ENCODE measurements at regions not wholly inside any gene's neighbourhood (a gene's known extent, or its start where the extent isn't known, plus 50 kb on each side); places are given as distances from the start of the nearest gene placed in this dataset.

- peak; percentile 48 for FAIRE-seq
- DNase-seq (ENCODE audit: low spot score): peak; percentile 77
Observed at GRCh38 chr2:217691920-217692666, 310.7 kb downstream of the TNS1 start.

GRCh38 chr2:217691516-217691915 is 311.3 kb downstream of the TNS1 start:
- peak; percentile 29 for DNase-seq (ENCODE audit: low spot score)
- FAIRE-seq: no peak

DNA sequence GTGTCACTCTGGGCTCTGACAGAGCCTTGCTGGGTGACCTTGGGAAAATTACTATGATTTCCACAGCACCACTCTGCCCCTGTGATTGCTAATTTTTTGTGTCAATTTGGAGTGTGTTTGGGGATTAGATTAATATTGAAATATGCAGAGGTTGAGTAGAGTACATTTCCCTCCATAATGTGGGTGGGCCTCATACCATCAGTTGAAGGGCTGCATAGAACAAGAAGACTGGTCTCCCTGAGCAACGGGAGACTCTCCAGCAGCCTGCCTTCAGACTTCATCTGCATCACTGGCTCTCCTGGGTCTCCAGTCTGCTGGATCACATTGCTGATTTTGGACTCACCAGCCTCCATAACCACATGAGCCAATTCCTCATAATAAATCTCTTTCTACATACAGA is 313.7 kb downstream of the TNS1 start:
- FAIRE-seq (no peak), DNase-seq (ENCODE audit: low spot score) (no peak)

DNA sequence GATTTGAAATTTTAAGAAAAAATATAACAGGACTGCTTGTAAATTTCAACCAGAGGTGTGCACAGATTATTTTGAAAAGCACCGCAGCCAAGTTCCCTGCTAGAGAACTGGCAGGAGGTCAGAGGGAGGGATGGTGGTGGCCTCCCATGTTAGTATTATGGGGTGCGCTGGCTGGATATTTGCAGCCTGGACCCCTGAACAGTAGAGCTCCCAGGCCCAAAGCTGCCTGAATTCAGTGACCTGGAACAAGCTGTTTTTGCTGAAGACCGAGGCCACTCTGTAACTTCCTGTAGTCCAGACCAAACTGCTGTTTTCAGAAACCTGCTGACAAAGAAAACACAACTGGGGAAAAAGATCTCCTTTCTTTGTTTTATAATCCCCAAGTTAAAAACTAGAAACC is 314.3 kb downstream of the TNS1 start:
- no peak for FAIRE-seq

DNA sequence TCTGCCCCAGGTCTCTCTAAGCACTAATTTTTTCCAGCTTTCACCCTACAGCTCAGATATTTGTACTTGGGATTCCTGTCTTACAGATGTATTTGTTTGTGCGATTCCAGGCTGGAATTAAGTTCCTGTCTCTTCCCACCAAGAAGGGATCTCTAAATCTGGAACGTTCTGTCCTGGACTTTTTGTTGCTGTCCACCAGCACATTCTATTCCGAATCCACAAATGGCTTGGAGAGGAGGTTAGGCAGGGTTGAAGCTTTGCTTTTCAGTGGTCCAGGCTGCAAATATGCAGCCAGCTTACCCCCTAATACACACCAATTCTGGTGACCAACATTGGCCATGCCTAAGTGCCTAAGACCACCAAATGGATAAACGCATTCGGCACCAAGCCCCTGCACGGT is 315.0 kb downstream of the TNS1 start:
- DNase-seq (ENCODE audit: low spot score): no peak
- no peak for FAIRE-seq

More for the DNA sequence above, 314.3 kb downstream of the TNS1 start:
- no peak for DNase-seq (ENCODE audit: low spot score)

DNA sequence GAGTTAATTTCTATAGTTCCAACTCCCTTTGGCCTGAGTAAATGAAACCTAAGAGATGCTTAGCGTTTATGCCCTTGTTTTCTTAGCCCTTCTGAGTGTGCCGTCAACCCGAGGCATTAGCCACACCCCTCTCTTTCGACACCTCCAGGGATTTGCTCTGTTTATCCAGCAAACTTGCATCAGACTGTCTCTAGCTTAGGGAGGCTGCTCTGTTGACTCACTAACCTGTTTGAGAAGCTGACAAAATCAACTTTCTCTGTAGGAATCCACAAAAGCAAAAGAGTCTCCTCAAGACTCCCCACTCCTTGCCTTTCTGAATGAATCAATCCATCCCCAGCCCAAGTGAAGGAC is 317.6 kb downstream of the TNS1 start:
- no peak for FAIRE-seq
- peak; percentile 52 for DNase-seq (ENCODE audit: low spot score)

GRCh38 chr2:217684431-217685254 is 318.2 kb downstream of the TNS1 start:
- no peak for FAIRE-seq

GRCh38 chr2:217683106-217683870 is 319.5 kb downstream of the TNS1 start:
- FAIRE-seq (no peak), DNase-seq (ENCODE audit: low spot score) (no peak)

More at GRCh38 chr2:217684431-217685254, 318.2 kb downstream of the TNS1 start:
- no peak for DNase-seq (ENCODE audit: low spot score)

DNA sequence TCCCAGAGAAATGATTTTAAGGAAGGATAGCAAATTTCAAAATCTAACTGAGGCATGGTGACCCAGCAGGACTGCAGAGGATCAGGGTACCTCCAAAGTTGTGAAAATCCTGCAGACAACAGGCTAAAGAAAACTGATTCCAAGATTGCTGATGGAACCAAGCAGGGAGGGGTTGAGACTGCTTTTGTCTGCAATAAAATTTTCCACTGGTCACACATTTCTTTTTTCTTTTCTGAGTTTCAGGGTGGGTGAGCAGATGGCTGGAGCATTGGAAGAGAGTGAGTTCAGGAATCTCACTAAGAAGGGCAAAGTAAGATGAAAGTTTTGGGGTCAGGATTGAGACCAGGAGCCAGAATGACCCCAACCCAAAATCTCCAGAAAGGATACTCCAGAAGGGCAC is 321.0 kb downstream of the TNS1 start:
- FAIRE-seq: no peak
- DNase-seq (ENCODE audit: low spot score): no peak

DNA sequence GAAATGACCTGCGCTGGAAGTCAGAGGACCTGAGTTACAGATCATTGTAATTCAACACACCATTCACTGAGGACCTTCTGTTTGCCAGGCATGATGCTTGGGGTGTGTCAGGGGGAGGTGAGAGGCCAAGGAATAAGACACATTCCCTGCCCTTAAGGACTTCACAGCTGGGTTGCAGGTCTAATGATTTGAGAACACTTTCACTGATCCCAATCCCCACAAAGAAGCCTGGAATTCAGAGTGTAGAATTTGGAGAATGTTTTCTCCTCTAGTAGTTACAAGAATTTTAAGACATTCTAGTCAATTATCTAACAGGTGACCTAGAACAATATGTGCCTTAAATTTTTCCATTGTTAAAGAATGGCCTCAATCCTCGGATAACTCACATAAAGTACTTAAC is 322.4 kb downstream of the TNS1 start:
- no peak for DNase-seq (ENCODE audit: low spot score)

DNA sequence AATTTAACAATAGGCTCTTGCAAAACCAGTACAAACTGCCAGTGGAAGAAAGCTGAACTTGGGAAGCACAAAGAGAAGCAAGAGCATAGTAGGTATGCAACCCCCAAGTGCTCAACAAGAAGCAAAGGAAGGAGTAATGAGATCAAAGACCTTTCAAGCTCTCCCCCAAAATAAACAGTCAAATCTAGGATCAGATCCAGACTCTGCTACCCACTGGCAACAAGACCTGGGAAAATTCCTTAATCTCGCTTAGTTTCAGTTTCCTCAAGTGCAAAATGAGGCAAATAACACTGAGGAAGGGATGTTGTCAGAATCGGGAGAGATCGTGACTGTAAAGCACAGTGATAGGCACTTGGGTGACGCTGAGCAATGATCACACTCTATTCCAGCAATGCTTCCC is 329.2 kb downstream of the TNS1 start:
- DNase-seq (ENCODE audit: low spot score) (no peak), FAIRE-seq (no peak)

More for the DNA sequence above, 322.4 kb downstream of the TNS1 start:
- no peak for FAIRE-seq

- DNase-seq (ENCODE audit: low spot score) (no peak), FAIRE-seq (no peak)
Observed at GRCh38 chr2:217672472-217672871, 330.3 kb downstream of the TNS1 start.

GRCh38 chr2:217671871-217672270 is 330.9 kb downstream of the TNS1 start:
- FAIRE-seq (no peak), DNase-seq (ENCODE audit: low spot score) (no peak)

GRCh38 chr2:217671075-217671474 is 331.7 kb downstream of the TNS1 start:
- no peak for DNase-seq (ENCODE audit: low spot score)
- FAIRE-seq: no peak

- FAIRE-seq (no peak), DNase-seq (ENCODE audit: low spot score) (no peak)
Observed at GRCh38 chr2:217669831-217670230, 333.0 kb downstream of the TNS1 start.

- FAIRE-seq (no peak), DNase-seq (ENCODE audit: low spot score) (no peak)
Observed at GRCh38 chr2:217667512-217667911, 335.3 kb downstream of the TNS1 start.

DNA sequence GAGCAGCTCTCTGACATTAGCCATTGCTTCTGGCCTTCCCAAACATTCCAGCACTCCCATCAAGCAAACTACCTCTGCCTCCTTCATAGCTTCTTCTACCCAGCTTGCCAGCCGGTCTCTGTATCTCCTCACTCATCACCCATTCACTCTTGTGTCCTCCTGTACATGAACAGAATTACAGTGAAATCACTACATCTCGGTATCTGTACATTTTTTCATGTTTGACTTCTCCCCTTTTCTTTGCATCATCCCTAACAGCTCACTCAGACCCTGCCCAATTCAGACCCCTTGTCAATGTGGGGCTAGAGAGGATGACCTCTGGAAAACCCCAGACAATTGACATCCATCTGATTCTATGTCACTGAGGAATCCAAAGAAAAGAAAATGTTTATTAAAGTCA is 335.8 kb downstream of the TNS1 start:
- FAIRE-seq (no peak), DNase-seq (ENCODE audit: low spot score) (no peak)

GRCh38 chr2:217666338-217666737 is 336.5 kb downstream of the TNS1 start:
- peak; percentile 23 for DNase-seq (ENCODE audit: low spot score)
- no peak for FAIRE-seq

DNA sequence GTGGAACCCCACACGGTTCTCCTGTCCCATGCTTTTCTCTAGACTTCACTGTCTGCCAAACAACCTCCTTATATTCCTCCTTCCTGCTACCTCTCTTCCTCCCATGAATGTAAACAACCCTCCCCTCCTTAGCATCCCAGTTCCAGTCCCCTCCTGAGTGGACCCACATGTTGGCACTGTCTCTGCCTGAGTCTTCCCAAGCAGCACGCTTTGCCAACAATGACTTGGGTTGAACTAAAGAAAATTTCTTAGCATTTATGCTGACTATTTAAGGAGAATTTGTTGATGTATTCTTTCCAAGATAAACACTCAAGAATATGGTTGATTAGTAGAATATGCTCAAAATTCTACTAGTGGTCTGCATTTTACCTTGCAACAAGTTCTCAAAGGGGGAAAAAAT is 338.0 kb downstream of the TNS1 start:
- no peak for DNase-seq (ENCODE audit: low spot score)
- FAIRE-seq: no peak

DNA sequence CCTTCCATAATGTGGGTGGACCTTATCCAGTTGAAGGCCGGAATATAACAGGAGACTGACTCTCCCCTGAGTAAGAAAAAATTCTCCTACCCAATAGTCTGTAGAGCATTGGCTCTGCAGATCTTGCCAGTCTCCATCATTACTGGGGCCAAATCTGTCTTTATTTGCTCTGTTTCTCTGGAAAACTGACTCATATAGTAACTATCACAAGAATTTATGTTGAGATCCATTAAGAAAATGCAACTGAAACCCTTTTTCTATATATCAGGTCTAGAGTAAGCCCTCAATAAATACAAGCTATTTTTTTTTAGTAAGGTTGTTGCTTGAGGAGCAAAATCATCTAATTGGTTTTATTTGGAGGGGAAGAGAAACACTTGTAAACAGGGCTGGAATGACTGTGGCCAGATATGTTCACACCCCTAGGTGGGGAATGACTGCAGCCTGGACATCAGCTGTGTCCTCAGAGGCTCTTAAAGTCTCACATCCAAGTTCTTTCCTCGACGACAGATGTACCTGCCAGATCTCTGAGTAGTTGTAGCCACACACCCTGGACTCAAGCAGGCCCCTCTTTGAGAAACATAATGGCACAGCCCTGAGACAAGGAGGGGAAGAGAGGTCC is 339.7 kb downstream of the TNS1 start:
- FAIRE-seq (no peak), DNase-seq (ENCODE audit: low spot score) (peak; percentile 17)

DNA sequence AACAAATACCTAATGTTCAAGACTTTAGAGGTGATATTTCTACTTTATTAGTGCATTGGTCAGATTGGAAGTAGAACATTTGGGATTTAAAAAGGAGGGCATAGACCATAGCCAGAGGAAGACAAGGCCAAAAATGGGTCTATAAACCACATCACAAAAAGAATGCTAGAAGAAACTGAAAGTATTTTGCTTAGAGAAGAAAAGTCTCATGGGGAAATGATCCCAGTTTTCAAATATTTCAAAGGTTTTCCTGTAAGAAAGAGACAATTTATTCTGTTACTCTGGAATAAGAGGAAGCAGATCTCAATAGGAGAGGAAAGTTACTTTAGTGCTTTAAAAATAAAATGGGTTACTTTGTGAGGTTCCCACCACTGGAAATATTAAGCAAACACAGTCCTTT is 341.4 kb downstream of the TNS1 start:
- DNase-seq (ENCODE audit: low spot score): no peak
- FAIRE-seq: no peak

DNA sequence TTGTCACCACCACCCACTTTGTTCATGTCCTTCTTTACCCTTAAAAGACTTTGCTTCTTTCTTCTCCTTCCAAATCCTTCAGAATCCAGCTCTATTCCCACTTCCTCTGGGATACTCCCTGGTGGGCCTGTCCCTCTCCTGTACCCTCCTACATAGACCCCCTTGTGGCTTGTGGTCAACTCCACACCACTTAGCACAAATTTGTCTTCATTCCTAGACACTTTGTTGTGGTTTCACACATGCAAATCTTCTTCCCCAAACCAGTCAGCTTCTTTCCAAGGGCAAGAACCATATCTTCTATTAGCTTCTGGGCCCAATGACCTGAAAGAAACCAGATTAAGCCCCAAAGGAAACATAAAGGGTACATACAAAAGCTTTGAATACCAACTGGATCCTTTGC is 342.4 kb downstream of the TNS1 start:
- DNase-seq (ENCODE audit: low spot score) (no peak), FAIRE-seq (no peak)
